WTC11 (cell line): ENCODE measurements at regions not wholly inside any gene's neighbourhood (a gene's known extent, or its start where the extent isn't known, plus 50 kb on each side); places are given as distances from the start of the nearest gene placed in this dataset.
"Not testable (repeated sequence)": the region's sequence is repeated elsewhere in the genome, so short reads cannot be mapped to it uniquely, and the experiment has no call there.

Source experiments
- CREB1 ChIP-seq: sonication (generic); formaldehyde crosslinking; IDR thresholded peaks from 2 replicates; pipeline ENCODE4 v1.8.0; 2023; ENCODE audit warnings: mild to moderate bottlenecking, missing genetic modification reagents
- NFYB ChIP-seq: sonication (generic); formaldehyde crosslinking; conservative IDR thresholded peaks from 2 replicates; pipeline ENCODE4 v1.8.0; 2022; ENCODE audit warnings: low read depth, missing genetic modification reagents
- ZNF263 ChIP-seq: sonication (generic); formaldehyde crosslinking; IDR thresholded peaks from 2 replicates; pipeline ENCODE4 v1.8.1; 2022; ENCODE audit warnings: low read depth, mild to moderate bottlenecking, moderate library complexity, missing genetic modification reagents
- TF ChIP-seq, protein P1 (sequence below): sonication (generic); formaldehyde crosslinking; IDR thresholded peaks from 2 replicates; pipeline ENCODE4 v1.8.0; 2022; ENCODE audit warnings: mild to moderate bottlenecking, missing genetic modification reagents
- TF ChIP-seq, protein P2 (sequence below): sonication (generic); formaldehyde crosslinking; IDR thresholded peaks from 2 replicates; pipeline ENCODE4 v1.8.0; 2023; ENCODE audit warnings: missing genetic modification reagents, mild to moderate bottlenecking, borderline replicate concordance
- TF ChIP-seq, protein P3 (sequence below): sonication (generic); formaldehyde crosslinking; IDR thresholded peaks from 2 replicates; pipeline ENCODE4 v1.8.0; 2022; ENCODE audit warnings: mild to moderate bottlenecking, missing genetic modification reagents
- TF ChIP-seq, protein P4 (sequence below): sonication (generic); formaldehyde crosslinking; IDR thresholded peaks from 2 replicates; pipeline ENCODE4 v1.8.1; 2022; ENCODE audit warnings: low read depth, missing genetic modification reagents, borderline replicate concordance

DNA sequence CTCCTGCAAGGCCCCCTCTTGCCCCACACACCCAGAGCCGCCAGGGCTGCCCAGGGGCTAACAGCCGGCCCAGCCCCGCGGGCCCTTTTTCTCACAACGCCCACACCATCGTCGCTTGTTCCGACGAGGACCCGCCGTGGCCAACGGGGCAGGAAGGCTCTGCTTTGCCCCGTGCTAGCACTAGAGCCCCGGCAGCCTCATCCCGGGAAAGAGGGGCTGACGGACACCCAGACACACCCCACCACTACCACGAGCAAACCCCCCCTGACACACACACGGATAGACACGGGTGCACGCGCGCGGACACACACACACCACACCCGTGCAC lies 443.2 kb upstream of the DEFB115 start:
- not testable (repeated sequence) for TF ChIP-seq CREB1, ZNF263, NFYB (CRISPR knock-in tag)
- TF ChIP-seq, protein P1, sequence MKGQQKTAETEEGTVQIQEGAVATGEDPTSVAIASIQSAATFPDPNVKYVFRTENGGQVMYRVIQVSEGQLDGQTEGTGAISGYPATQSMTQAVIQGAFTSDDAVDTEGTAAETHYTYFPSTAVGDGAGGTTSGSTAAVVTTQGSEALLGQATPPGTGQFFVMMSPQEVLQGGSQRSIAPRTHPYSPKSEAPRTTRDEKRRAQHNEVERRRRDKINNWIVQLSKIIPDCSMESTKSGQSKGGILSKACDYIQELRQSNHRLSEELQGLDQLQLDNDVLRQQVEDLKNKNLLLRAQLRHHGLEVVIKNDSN (CRISPR knock-in tag): not testable (repeated sequence)
- TF ChIP-seq, protein P2, sequence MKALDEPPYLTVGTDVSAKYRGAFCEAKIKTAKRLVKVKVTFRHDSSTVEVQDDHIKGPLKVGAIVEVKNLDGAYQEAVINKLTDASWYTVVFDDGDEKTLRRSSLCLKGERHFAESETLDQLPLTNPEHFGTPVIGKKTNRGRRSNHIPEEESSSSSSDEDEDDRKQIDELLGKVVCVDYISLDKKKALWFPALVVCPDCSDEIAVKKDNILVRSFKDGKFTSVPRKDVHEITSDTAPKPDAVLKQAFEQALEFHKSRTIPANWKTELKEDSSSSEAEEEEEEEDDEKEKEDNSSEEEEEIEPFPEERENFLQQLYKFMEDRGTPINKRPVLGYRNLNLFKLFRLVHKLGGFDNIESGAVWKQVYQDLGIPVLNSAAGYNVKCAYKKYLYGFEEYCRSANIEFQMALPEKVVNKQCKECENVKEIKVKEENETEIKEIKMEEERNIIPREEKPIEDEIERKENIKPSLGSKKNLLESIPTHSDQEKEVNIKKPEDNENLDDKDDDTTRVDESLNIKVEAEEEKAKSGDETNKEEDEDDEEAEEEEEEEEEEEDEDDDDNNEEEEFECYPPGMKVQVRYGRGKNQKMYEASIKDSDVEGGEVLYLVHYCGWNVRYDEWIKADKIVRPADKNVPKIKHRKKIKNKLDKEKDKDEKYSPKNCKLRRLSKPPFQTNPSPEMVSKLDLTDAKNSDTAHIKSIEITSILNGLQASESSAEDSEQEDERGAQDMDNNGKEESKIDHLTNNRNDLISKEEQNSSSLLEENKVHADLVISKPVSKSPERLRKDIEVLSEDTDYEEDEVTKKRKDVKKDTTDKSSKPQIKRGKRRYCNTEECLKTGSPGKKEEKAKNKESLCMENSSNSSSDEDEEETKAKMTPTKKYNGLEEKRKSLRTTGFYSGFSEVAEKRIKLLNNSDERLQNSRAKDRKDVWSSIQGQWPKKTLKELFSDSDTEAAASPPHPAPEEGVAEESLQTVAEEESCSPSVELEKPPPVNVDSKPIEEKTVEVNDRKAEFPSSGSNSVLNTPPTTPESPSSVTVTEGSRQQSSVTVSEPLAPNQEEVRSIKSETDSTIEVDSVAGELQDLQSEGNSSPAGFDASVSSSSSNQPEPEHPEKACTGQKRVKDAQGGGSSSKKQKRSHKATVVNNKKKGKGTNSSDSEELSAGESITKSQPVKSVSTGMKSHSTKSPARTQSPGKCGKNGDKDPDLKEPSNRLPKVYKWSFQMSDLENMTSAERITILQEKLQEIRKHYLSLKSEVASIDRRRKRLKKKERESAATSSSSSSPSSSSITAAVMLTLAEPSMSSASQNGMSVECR (CRISPR knock-in tag): not testable (repeated sequence)
- TF ChIP-seq, protein P3, sequence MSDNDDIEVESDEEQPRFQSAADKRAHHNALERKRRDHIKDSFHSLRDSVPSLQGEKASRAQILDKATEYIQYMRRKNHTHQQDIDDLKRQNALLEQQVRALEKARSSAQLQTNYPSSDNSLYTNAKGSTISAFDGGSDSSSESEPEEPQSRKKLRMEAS: not testable (repeated sequence)
- TF ChIP-seq, protein P4, sequence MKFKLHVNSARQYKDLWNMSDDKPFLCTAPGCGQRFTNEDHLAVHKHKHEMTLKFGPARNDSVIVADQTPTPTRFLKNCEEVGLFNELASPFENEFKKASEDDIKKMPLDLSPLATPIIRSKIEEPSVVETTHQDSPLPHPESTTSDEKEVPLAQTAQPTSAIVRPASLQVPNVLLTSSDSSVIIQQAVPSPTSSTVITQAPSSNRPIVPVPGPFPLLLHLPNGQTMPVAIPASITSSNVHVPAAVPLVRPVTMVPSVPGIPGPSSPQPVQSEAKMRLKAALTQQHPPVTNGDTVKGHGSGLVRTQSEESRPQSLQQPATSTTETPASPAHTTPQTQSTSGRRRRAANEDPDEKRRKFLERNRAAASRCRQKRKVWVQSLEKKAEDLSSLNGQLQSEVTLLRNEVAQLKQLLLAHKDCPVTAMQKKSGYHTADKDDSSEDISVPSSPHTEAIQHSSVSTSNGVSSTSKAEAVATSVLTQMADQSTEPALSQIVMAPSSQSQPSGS: not testable (repeated sequence)
